Epithelial cell of proximal tubule (primary cell): ENCODE measurements at regions not wholly inside any gene's neighbourhood (a gene's known extent, or its start where the extent isn't known, plus 50 kb on each side); places are given as distances from the start of the nearest gene placed in this dataset.

ENCODE experiments used
- DNase-seq: peaks from one replicate; pipeline ENCODE4 v3.0.0-alpha.2; 2011; ENCODE audit warnings: low read depth
- H3K4me3 ChIP-seq: 2 replicates; pipeline ENCODE4 v1.5.1; 2011; ENCODE audit warnings: low read depth, mild to moderate bottlenecking, low read length
- TF ChIP-seq, protein P1 (sequence below): conservative IDR thresholded peaks from 2 replicates; pipeline ENCODE4 v1.5.1; 2012; ENCODE audit warnings: low read depth, mild to moderate bottlenecking, low read length

- no peak for DNase-seq
- no peak overlapping the region for H3K4me3 ChIP-seq
- TF ChIP-seq, protein P1, sequence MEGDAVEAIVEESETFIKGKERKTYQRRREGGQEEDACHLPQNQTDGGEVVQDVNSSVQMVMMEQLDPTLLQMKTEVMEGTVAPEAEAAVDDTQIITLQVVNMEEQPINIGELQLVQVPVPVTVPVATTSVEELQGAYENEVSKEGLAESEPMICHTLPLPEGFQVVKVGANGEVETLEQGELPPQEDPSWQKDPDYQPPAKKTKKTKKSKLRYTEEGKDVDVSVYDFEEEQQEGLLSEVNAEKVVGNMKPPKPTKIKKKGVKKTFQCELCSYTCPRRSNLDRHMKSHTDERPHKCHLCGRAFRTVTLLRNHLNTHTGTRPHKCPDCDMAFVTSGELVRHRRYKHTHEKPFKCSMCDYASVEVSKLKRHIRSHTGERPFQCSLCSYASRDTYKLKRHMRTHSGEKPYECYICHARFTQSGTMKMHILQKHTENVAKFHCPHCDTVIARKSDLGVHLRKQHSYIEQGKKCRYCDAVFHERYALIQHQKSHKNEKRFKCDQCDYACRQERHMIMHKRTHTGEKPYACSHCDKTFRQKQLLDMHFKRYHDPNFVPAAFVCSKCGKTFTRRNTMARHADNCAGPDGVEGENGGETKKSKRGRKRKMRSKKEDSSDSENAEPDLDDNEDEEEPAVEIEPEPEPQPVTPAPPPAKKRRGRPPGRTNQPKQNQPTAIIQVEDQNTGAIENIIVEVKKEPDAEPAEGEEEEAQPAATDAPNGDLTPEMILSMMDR, result no peak
Measured at GRCh38 chr2:18373664-18374063, 186.8 kb downstream of the RDH14 start.

GRCh38 chr2:18373081-18373480 lies 187.4 kb downstream of the RDH14 start:
- no peak for DNase-seq
- no peak overlapping the region for H3K4me3 ChIP-seq
- TF ChIP-seq, protein P1, result no peak

- DNase-seq, result no peak
- H3K4me3 ChIP-seq, result no peak overlapping the region
- TF ChIP-seq, protein P1, result no peak
Measured at GRCh38 chr2:18372641-18373040, 187.8 kb downstream of the RDH14 start.

DNA sequence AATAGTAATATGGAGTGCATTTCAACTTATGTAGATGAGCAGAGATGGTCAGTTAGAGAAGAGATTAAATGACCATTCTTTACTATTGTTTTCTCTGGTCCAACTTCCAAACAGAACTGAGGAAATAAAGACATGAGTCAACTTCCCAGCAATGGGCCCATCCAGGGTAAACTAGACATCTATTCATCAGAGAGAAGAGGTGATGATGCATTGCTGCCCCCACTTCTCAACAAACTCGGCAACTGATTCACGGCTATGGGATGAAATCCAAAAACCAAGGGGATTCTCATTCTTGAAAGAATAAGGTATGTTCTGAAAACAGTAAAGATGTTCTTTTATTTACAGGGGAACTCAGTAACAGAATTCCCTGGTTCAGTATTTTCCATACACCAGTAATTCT lies 190.7 kb downstream of the RDH14 start:
- no peak overlapping the region for H3K4me3 ChIP-seq
- DNase-seq, result no peak
- TF ChIP-seq, protein P1, result no peak

GRCh38 chr2:18368008-18368407 lies 192.4 kb downstream of the RDH14 start:
- TF ChIP-seq, protein P1, result no peak
- no peak overlapping the region for H3K4me3 ChIP-seq
- DNase-seq, result no peak

GRCh38 chr2:18365342-18365741 lies 195.1 kb downstream of the RDH14 start:
- no peak overlapping the region for H3K4me3 ChIP-seq
- no peak for DNase-seq
- TF ChIP-seq, protein P1, result no peak

GRCh38 chr2:18363348-18363747 lies 197.1 kb downstream of the RDH14 start:
- DNase-seq, result no peak
- TF ChIP-seq, protein P1, result no peak
- H3K4me3 ChIP-seq, result no peak overlapping the region
